DND-41 (cell line): ENCODE measurements at regions not wholly inside any gene's neighbourhood (a gene's known extent, or its start where the extent isn't known, plus 50 kb on each side); places are given as distances from the start of the nearest gene placed in this dataset.

Experiments used
- ATAC-seq: fragments of 200-7000 bp; cut with Tn5 transposase; 3 replicates; pipeline ENCODE4 v1.9.1; 2021; ENCODE audit warnings: low read depth; ENCODE audit not compliant: insufficient read depth
- DNase-seq: peaks from one replicate; pipeline ENCODE4 v3.0.0-alpha.2; 2020
- H2AFZ ChIP-seq: 2 replicates; pipeline ENCODE4 v1.6.0; 2012; ENCODE audit warnings: low read depth, low read length
- H3K27ac ChIP-seq: 2 replicates; pipeline ENCODE4 v1.5.1; 2012; ENCODE audit warnings: low read length, inconsistent platforms
- H3K27me3 ChIP-seq: fragments of 200-600 bp; sonication (generic); 2 replicates; pipeline ENCODE4 v1.6.0; 2012; ENCODE audit warnings: low read length, mild to moderate bottlenecking, inconsistent platforms; ENCODE audit not compliant: insufficient read depth, poor library complexity
- H3K36me3 ChIP-seq: 2 replicates; pipeline ENCODE4 v1.5.1; 2012; ENCODE audit warnings: low read length, inconsistent platforms; ENCODE audit not compliant: insufficient read depth
- H3K4me1 ChIP-seq: 2 replicates; pipeline ENCODE4 v1.5.1; 2012; ENCODE audit warnings: mild to moderate bottlenecking, low read length; ENCODE audit not compliant: insufficient read depth
- H3K4me2 ChIP-seq: 2 replicates; pipeline ENCODE4 v1.6.0; 2012; ENCODE audit warnings: mild to moderate bottlenecking, moderate library complexity, low read length, inconsistent platforms; ENCODE audit not compliant: insufficient read depth
- H3K4me3 ChIP-seq, 2 experiments: fragments of 200-600 bp in 1 of 2; shearing (Covaris generic) in 1 of 2; 2 replicates each; pipeline ENCODE4 v1.5.1; 2012 to 2016; ENCODE audit warnings: inconsistent platforms in 2 of 2, low read length in 2 of 2, mild to moderate bottlenecking in 2 of 2, low read depth in 1 of 2, moderate library complexity in 1 of 2
- H3K79me2 ChIP-seq: 2 replicates; pipeline ENCODE4 v1.6.0; 2012; ENCODE audit warnings: low read length, inconsistent platforms; ENCODE audit not compliant: insufficient read depth
- H3K9ac ChIP-seq: 2 replicates; pipeline ENCODE4 v1.6.0; 2012; ENCODE audit warnings: low read depth, mild to moderate bottlenecking, inconsistent platforms, low read length, moderate library complexity
- H3K9me3 ChIP-seq: 2 replicates; pipeline ENCODE4 v1.5.1; 2012; ENCODE audit warnings: low read length, moderate library complexity, mild to moderate bottlenecking, inconsistent platforms; ENCODE audit not compliant: insufficient read depth, severe bottlenecking
- H4K20me1 ChIP-seq: 2 replicates; pipeline ENCODE4 v1.6.0; 2012; ENCODE audit warnings: low read length; ENCODE audit not compliant: insufficient read depth
- EZH2 ChIP-seq: IDR thresholded peaks from 3 replicates; pipeline ENCODE4 v1.6.1; 2012; ENCODE audit warnings: borderline replicate concordance, low read depth, mild to moderate bottlenecking, moderate library complexity, low read length, inconsistent platforms; ENCODE audit not compliant: severe bottlenecking
- TF ChIP-seq, protein P1 (sequence below): IDR thresholded peaks from 2 replicates; pipeline ENCODE4 v1.5.1; 2012; ENCODE audit warnings: borderline replicate concordance, low read length, moderate library complexity, mild to moderate bottlenecking; ENCODE audit not compliant: poor library complexity, severe bottlenecking; ENCODE audit errors: extremely low read depth

DNA sequence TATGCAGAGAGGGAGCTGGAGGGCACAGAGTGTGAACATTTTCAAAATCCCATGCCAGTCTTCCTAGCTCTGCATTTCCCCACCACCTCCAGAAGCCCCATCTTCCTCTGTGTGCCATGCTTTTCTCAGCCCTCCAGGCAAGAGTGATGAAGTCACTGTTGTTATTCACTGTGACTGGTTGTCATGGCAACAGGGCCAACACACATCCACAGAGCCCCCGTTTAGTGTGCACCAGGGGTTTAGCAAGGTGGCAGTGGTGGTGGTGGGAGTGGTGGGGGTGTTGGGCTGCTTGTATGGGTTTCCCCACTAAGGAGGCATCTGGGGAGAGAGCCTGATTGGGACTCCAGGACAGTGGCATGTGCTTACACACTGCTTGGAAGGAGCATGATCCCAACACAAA is 309.9 kb upstream of the ASIC2 start:
- no peaks in the 10 kb centered on the region for H3K79me2 ChIP-seq
- no peaks in the 10 kb centered on the region for H3K36me3 ChIP-seq
- no peak overlapping the region for H3K27ac ChIP-seq
- no peaks in the 10 kb centered on the region for H3K4me1 ChIP-seq
- H4K20me1 ChIP-seq = no peaks in the 10 kb centered on the region
- peaks cover 10% of the 10 kb centered on the region for H3K27me3 ChIP-seq
- DNase-seq (no peak), ATAC-seq (no peak)
- no peak for TF ChIP-seq EZH2
- TF ChIP-seq, protein P1, sequence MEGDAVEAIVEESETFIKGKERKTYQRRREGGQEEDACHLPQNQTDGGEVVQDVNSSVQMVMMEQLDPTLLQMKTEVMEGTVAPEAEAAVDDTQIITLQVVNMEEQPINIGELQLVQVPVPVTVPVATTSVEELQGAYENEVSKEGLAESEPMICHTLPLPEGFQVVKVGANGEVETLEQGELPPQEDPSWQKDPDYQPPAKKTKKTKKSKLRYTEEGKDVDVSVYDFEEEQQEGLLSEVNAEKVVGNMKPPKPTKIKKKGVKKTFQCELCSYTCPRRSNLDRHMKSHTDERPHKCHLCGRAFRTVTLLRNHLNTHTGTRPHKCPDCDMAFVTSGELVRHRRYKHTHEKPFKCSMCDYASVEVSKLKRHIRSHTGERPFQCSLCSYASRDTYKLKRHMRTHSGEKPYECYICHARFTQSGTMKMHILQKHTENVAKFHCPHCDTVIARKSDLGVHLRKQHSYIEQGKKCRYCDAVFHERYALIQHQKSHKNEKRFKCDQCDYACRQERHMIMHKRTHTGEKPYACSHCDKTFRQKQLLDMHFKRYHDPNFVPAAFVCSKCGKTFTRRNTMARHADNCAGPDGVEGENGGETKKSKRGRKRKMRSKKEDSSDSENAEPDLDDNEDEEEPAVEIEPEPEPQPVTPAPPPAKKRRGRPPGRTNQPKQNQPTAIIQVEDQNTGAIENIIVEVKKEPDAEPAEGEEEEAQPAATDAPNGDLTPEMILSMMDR = no peak
- no peak overlapping the region for H3K4me2 ChIP-seq
- H3K4me3 ChIP-seq = no peak overlapping the region
- H3K9me3 ChIP-seq = no peaks in the 10 kb centered on the region
- no peak overlapping the region for H2AFZ ChIP-seq
- no peak overlapping the region for H3K9ac ChIP-seq

DNA sequence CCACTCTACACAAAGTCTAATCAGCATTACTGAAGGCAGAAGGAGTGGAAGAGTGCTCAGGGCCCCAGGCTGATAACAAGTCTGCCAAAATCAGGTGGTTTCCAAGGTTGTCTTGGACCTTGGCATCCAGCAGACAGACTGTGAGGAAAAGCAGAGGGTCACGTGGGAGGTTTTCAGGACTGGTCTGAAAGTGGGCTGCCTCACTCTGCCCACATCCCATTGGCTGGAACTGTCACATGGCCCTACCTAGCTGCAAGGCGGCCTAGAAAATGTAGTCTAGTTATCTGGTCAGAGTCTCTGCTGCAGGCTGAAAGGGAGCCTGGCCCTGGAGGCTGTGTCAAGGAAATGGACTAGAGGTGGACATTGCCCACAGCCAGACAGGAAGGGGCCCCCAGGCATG is 310.7 kb upstream of the ASIC2 start:
- no peak for ATAC-seq
- Histone ChIP-seq H4K20me1 (no peaks in the 10 kb centered on the region), H3K4me3 (no peak overlapping the region), H3K36me3 (no peaks in the 10 kb centered on the region), H3K9ac (no peak overlapping the region), H2AFZ (no peak overlapping the region), H3K9me3 (no peaks in the 10 kb centered on the region), H3K27me3 (peaks cover 10% of the 10 kb centered on the region), H3K4me2 (no peak overlapping the region), H3K4me1 (no peaks in the 10 kb centered on the region), H3K79me2 (no peaks in the 10 kb centered on the region), H3K27ac (no peak overlapping the region)
- TF ChIP-seq, protein P1 = no peak
- no peak for TF ChIP-seq EZH2
- no peak for DNase-seq

DNA sequence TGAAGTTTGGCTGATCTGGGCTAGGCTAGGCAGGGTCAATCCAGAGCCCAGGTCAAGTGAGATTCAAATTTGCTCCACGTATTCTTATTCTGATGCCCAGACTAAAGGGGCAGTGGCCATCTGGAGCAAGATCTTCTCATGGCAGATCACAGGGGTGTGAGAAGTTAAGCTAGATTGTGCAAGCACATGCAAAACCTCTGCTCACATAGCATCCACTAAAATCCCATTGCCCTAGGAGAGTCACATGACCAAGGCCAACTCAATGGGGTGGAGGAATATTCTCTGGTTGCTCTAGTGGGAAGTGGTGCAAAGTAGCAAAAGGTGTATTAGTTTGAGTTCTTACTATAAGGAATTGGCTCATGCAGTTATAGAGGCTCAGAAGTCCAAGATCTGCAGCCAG is 318.4 kb upstream of the ASIC2 start:
- Histone ChIP-seq H3K79me2 (no peaks in the 10 kb centered on the region), H3K9ac (no peak overlapping the region), H4K20me1 (no peaks in the 10 kb centered on the region), H3K27me3 (peaks cover 3% of the 10 kb centered on the region), H3K9me3 (no peaks in the 10 kb centered on the region), H3K27ac (no peak overlapping the region), H3K36me3 (no peaks in the 10 kb centered on the region), H3K4me3 (no peak overlapping the region), H3K4me1 (no peaks in the 10 kb centered on the region), H3K4me2 (no peak overlapping the region), H2AFZ (no peak overlapping the region)
- ATAC-seq (no peak), DNase-seq (no peak)
- TF ChIP-seq EZH2 = no peak
- TF ChIP-seq, protein P1 = no peak

DNA sequence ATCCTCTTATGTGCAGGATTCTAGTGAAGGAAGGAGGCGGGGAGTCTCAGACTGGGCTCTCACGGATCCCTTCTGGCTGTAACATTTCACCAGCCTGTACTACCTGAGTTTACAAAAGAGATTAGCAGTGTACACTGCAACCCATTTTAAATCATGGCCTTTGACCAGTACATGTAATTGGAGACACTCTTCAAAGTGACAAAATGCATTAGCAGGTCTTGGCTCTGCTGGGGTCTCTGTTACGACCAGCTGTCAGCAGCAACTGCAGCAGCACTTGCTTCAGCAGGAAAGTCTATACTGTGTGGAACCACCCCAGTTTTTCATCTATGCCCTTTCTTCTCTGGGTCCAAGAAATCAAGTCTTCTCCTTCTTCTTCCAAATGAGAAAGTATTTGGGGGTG is 322.8 kb upstream of the ASIC2 start:
- H3K4me1 ChIP-seq = no peaks in the 10 kb centered on the region
- no peak overlapping the region for H3K4me3 ChIP-seq
- no peak overlapping the region for H3K9ac ChIP-seq
- no peaks in the 10 kb centered on the region for H3K36me3 ChIP-seq
- no peak for TF ChIP-seq EZH2
- TF ChIP-seq, protein P1 = no peak
- no peak overlapping the region for H3K27ac ChIP-seq
- H3K4me2 ChIP-seq = no peak overlapping the region
- DNase-seq (no peak), ATAC-seq (no peak)
- no peaks in the 10 kb centered on the region for H4K20me1 ChIP-seq
- H3K79me2 ChIP-seq = no peaks in the 10 kb centered on the region
- no peaks in the 10 kb centered on the region for H3K27me3 ChIP-seq
- H2AFZ ChIP-seq = no peak overlapping the region
- H3K9me3 ChIP-seq = no peaks in the 10 kb centered on the region
